Stimulated activated CD8-positive, alpha-beta memory T cell treated with anti-CD3 and anti-CD28 coated beads, Interleukin-15, amount 100 ng/mL, for 24 hours (primary cell): ENCODE measurements at regions not wholly inside any gene's neighbourhood (a gene's known extent, or its start where the extent isn't known, plus 50 kb on each side); places are given as distances from the start of the nearest gene placed in this dataset.

Source experiments
- DNase-seq: peaks from one replicate; pipeline ENCODE4 v3.0.0-alpha.2; 2020; ENCODE audit warnings: low read depth

DNA sequence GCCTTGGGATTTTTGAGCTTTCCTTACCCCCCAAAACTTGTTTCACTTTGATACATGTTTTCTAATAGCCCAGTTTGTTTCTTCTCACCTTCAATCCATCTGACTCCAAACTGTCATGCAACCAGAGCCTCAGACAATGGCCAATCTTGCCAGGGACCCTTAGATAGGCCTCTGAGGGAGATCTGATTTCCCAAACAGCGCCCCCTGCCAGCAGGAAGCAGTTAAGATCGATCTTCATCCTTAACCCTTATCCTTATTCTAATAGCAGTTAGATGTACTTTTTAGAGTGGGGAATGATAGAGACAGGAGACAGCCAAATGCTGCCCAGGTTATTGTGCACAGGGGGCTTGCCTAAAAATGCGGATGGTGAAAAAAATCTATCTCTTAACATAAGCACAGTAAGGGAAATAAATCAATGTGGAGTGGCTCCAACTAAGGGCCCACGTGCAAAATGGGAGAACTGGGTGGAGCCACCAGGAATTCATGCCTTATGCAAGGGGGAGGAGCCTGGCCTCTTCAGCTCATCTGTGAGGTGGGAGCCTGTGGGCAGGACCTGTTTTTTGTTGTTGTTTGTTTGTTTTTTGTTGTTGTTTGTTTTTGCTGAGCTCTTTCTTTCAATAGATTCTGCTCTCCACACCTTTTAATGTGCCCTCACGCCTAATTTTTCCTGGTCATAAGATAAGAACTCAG, 833.6 kb upstream of the AGA start:
- DNase-seq: no peak

DNA sequence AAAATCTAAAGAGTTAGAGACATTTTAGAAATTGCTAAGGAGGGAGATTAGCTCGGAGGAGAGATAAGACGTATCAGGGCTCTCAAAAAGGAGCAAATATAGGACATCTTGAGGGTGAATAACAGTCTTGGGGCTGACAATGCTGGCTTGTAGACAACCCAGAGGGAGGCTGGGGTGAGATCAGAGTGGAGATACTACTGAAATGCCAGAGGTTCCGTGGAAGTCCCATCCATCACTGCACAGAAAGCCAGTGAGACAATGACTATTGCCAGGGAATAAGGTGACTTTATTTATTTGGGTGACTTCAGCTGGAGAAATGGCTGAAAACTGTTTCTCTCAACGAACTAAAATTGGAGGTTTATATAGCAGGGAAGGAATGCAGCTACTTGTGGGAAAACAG, 838.1 kb upstream of the AGA start:
- no peak for DNase-seq

DNA sequence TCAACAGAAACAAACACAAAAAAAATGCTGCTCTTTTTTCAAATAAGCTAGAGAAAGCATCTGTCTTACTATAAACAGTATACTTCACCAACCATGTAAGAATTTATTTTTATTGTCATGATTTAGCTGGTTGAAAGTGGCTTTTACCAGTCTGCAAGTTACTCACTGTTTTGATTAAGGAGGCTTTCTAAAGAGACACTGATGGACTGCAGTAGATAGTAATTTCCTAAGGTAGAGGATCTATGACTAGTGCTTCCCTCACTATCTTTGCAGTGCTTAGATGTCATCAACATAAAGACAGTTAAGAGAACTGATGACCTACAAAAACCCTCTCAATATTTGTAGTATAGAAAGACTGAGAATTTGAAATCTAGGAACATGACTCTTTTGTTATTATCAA, 846.2 kb upstream of the AGA start:
- DNase-seq: no peak

DNA sequence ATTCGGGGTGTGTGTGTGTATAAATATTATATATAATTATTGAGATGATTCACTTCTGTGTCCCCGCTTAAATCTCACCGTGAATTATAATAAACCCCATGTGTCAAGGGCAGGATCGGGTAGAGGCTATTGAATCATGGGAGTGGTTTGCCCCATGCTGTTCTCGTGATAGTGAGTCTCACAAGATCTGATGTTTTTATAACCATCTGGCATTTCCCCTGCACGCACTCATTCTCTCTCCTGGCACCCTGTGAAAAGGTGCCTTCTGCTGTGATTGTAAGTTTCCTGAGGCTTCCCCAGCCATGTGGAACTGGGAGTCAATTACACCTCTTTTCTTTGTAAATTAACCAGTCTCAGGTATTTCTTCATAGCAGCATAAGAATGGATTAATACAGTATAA, 851.4 kb upstream of the AGA start:
- no peak for DNase-seq

DNA sequence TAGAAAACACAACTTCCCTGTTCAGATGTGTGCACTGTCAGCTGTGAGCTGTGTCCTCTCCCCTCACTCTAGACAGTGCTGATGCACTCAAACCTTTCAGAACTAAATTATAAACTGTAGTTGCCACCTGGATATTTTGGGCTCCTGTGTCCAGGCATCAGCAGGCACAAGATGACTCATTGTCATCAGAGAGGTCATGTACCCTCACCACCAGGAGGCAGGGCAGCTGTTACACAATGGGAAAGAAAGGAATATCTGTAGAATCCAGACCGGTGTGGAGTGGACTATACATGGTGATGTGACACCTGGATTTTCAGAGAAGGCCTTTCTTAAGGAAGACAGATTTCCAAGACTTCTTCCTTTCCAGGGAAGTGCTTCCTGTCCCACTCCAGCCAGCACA, 854.4 kb upstream of the AGA start:
- DNase-seq: no peak

DNA sequence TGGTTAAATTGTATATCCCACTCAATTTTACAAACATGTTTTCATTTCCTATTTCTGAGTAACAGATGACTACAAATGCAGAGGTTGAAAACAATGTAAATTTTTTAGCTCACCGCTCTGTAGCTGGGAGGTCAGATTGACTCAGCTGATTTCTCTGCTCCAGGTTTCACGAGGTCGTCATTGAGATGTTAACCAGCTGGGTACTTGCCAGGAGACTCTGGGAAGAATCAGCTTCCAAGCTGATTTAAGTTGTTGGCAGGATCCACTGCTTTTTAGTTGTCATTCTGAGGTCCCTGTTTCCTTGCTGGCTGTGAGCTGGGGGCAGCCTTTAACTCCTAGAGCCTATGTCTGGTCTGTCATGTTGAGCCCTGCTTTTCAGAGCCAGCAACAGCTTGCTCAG, 864.3 kb upstream of the AGA start:
- no peak for DNase-seq

DNA sequence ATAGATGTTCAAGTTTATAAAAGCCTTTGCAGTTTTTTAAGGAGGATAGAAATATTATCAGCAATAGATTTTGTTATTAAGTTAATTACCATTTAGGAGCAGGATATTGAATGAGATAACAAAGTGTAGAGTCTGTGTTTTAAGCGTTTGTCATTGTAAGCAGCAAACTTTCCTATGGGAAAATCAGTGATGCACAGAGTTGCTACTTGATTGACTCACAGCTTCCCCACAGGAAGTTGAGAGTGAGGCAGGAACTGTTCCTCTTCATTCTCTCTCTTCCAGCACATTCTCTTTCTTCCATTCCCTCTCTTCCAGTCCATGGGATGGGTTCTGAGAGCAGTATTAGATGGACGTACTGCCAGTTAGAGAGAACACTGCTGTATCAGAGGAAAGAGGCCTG, 867.7 kb upstream of the AGA start:
- no peak for DNase-seq

DNA sequence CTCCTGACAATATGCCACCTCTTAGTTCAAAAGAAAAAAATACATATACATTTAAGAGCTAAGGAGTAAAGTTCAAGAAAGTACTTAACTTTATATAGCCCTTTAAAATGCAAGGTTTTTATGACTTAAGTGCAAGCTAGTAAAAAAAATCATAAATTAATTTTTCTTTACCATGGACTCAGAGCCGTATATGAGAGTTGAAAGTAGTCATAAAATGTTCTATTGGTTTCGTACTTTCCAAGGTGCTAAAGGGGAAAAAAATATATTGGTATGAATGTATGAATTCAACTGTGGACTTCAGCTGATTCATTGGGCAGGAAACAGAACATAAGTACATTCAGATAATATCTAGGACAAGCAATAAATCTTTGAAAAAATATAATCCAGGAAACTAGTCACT, 869.8 kb upstream of the AGA start:
- no peak for DNase-seq

DNA sequence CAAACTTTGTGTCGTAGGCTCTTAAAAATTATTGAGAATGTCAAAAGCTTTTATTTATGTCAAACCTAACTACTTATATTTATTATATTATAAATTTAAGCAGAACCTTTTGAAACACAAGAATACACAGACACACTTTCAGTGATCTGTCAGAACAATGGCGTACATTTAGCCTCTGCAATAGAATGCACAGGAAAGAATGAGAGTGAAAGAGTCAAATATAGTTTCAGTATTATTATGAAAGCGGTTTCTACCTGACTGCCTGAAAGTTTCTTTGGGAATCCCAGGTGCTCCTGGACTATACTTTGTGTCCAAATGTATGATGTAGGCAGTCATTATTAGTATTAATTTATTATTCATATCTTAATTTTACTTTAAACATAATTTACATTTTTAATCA, 872.0 kb upstream of the AGA start:
- DNase-seq: no peak

DNA sequence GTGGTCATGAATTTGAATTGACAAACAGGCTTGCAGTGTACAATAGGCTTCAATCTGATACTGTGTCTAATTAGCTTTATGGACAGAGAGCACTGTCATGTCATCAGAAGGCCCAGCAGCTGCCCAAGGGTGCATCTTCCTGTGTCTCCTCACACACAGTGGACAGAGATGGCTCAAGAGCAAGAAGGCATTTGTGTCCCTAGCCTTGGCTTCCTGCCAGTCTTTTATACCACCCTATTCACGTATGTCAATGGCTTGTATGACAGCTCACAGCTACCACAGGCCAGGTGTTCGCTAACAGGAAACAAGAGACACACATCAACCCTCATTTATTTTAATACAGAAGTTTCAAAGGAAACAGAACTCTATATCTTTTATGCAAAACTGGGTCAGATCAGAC, 874.0 kb upstream of the AGA start:
- DNase-seq: no peak

DNA sequence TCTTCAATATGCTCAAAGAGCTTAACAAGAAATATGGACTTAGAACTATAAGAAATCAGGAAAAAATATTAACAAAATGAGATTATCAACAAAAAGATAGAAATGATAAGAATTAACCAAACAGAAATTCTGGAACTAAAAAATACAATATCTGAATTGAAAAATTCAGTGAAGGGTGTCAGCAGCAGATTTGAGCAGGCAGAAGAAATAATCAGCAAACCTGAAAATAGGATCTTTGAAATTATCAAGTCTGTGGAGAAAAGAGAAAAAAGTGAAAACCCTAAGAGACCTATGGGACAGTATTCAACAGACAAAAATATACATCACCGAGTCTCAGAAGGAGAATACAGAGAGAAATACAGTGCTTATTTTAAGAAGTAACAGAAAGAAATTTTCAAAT, 877.8 kb upstream of the AGA start:
- DNase-seq: no peak

DNA sequence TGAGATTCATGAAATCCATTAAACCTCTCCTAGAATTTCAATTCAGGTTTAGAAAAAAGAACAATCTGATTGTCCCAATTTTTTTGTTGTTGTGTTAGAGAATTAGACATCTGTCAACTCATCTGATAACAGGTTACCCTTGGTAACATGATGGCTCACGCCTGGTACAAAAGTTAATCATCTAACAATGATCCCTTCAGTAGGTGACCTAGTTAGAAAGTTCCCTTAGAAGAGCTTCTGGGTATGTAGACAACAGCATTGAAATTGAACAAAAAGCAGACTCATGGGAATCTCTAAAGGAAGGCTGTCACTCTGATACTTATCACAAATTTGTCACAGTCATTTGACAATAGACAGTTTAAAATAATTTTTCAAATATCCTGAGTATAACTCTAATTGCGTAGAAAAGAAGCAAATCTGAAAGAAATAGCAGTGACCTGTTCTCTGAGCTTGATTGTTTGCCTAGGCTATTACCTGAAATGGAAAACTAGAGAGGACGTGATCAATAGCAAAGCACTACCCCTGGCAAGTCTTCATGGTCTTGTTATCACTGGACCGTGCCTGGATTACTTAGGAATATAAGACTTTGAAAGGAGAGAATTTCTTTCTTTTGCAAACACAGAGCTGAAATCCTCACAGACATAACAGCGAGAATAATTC, 880.4 kb upstream of the AGA start:
- DNase-seq: no peak

DNA sequence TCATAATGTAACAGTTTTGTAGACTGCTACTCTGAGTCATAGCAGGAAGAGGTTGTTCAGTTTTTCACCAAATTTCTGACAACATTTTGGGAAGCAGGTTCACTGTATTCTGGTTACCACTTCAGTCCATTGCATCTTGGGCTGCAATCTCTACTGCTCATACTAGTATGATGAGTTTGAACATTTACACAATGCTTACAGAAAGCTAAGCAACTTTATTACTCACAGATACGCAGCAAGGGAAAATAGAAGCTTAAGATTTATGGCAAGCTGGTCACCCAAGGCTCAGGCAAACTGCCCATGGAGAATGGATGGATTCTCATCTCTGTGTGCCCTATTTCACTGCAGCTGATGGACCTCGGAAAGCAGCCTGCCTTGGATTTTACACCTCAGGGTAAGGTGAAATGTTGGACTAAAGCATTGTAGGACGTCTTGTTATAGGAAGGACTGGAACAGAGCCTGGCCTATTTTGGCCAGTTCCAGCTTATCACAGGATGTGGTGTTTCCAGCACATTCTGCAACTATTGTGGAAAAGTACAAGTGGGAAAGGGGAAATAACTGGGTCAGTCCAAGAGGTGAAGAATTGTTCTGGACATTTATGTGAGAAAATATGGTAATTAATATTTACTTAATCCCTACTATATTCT, 887.1 kb upstream of the AGA start:
- no peak for DNase-seq

DNA sequence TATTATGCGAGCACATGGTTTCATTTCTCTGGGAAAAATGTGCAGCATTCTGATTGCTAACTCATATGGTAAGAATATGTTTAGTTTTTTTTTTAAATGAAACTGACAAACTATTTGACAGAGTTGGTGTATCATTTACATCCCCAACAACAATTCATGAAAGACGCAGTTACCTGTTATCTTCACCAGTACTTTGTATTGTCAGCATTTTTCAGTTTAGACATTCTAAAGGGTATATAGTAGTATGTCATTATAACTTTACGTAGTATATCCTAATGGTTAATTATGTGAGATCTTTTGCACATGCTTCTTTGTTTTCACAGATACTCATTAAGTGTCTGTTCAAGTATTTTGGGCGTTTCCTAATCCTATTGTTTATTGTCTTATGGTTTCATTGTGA, 891.1 kb upstream of the AGA start:
- DNase-seq: no peak

DNA sequence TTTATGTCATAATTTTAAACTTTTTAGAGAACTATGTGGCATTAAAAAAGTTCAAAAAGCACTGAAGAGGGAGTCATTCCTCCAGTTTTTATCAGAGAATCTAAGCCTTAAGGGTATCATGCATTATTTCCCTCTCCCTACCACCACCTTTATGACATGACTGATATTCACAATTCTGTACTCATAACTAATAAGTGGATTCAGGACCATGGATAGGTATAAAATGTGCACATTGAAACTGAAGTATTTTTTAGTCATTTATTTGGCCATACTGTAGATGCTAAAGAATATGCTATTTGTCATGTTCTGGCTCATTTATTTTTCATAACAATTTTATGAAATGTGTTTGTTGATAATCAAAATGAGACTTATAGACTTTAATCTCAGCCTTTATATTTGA, 897.5 kb upstream of the AGA start:
- no peak for DNase-seq

DNA sequence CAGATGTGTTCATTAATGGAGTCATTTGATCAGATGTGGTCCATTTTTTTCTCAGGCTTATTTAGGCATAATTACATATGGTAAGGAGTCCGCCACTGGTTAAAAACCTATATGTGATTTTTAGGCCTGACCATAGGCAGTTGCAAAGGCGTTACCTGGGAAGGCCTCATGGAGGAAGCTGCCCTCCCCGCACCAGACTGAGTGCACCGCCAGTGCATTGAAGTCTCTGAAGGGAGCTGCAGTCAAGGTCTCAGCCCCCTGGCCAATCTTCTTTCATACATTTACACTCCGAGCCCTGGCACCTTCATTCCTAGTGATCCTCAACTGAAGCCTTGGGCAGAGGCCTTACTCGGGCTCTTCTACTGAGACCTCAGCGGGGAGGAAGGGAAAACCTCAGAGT, 898.2 kb upstream of the AGA start:
- DNase-seq: no peak

DNA sequence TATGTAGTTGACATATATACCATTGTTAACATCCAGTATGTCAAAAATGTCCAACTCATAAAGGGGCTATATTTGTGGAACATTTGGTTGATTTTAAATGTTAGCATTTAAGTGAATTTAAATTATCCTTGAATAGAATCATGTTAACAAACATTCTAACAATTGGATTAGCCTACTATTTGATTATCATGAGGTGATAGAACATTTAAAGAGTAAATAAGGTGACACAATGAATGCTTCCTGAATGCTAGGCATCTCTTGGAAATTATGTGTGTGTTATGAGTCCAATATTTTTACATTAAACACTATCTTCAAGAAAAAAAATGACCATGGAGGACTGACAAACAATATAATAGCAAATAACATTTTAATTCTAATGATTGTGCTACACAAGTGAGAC, 901.9 kb upstream of the AGA start:
- DNase-seq: no peak

DNA sequence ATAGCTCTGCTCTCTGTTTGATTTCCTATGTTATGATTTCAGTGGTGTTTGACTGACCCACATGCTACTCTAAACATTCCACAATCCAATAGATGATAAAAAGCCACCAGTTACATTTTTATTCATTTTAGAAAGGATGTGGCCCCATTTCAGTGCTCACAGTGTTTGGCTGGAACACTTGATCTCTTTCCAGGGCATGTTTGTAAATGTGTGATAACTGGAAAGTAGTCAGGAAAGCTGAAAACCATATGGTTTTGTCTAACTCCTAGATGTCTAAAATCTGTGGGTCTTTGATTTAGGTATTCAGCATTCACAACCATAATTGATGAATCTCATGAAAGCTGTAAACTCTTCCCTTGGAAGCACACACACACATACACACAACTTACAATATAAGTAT, 904.9 kb upstream of the AGA start:
- DNase-seq: no peak

DNA sequence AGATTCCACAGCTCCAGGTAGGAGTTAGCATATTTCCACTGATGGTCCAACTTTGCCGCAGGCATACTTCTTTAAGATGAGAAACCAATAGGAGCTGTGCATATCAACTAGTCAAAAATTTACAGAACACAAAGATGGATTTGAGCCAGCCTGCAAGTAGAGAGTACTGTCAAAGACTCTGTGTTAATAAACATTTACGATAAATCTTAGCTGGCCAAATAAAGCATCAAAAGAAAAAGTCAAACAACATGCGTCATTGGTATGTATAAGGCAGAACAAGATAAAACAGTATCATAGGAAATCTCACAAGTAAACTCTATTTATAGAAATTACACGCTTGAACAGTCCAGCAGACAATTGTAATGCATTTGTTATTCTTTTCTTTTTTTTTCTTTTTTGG, 907.4 kb upstream of the AGA start:
- no peak for DNase-seq

DNA sequence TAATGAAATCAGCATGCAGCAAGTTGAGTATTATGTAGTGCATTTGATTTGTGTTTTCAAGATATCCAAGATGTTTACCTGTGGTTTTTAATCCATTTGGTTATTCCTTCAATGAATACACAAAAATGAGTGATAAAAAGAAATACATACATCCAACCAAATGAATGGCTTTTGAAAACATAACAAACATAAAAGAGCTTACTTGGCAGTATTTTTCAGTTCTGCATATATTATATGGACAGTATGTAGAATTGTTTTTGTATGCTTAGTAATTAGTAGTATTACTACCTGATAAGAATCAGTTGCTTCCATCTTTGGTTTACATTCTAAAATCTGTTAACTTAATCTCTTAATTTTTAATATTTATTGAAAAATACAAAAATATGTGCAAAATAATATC, 908.9 kb upstream of the AGA start:
- no peak for DNase-seq

DNA sequence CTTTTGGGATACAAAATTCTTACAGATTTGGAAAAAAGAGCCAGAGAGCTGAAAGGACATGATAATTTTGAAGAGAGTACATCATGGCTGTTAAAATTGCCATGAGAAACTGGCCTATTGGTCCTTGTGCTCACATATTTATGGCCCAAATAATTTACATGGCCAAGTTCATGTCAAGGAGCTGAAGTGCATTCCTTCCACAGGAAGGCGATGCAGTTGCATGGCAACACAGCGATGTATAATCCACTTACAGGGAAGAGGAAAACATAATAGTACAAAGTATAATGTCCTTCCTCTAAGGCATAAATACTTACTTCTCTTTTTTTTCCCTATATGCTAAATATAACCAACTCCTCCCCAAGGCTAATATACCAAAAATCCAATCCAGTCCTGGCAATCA, 914.5 kb upstream of the AGA start:
- DNase-seq: no peak

DNA sequence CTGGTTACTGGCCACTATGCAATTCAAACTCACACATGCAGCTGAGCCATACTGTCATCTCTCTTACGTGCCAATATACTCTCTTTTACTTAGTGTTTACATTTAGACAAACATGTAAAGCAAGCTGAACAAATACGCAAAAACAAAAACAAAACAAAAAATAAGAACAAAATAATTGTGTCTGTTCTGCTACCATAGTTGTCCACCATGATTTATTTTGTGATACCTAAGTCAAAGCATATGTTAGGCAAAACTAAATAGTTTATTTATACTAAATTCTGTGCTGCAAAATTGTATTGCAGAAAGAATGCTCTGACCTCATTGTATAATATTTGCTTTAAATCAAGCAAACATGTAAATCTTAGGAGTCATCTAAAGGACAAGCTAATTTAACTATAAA, 943.2 kb upstream of the AGA start:
- DNase-seq: no peak

DNA sequence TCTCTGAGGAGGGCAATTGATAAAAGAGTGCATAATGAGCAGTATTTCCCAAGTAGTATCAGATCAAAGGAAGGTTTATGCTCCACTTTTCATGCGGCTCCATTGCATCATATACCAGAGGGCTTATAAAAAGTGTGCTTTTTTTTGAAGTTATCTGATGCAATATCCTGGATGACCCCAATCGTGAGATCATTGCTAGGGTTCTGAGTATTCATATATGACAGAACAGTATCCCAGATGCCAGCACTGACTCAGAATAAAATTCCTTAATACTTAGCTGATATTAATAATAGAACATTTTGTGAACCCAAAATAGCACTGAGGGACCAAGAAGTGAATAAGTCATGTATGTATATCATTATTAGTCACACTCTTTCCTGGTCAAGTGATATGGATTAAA, 945.5 kb upstream of the AGA start:
- DNase-seq: no peak

DNA sequence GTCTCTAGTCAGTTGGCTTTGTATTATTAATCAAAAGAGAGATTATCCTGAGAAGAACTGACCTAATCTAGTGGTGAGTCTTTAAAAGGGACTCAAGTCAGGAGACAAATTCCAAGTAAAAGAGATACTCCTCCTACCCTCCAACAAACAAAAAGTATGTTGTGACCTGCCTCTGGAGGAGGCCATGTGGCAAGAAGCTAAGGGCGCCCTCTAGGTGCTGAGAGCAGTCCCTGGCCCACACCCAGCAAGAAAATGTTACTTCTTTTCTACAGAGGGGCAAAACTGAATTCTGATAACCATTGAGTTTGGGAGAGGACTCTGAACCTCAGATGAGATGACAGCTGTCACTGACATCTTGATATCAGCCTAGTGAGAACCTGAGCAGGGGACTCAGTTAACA, 953.6 kb upstream of the AGA start:
- no peak for DNase-seq
